Retinal pigment epithelial cell (primary cell): ENCODE measurements at regions not wholly inside any gene's neighbourhood (a gene's known extent, or its start where the extent isn't known, plus 50 kb on each side); places are given as distances from the start of the nearest gene placed in this dataset.

Experiments
- DNase-seq: peaks from one replicate; pipeline ENCODE4 v3.0.0-alpha.2; 2010; ENCODE audit warnings: low read depth
- H3K4me3 ChIP-seq: 2 replicates; pipeline ENCODE4 v1.5.1; 2011; ENCODE audit warnings: mild to moderate bottlenecking, low read length, control low read depth, moderate library complexity
- CTCF ChIP-seq: conservative IDR thresholded peaks from 2 replicates; pipeline ENCODE4 v1.5.1; 2011; ENCODE audit warnings: low read depth, low read length, control low read depth, inconsistent platforms

- DNase-seq: no peak
- TF ChIP-seq CTCF: no peak
- H3K4me3 ChIP-seq: no peak overlapping the region
Measured at GRCh38 chr2:207421671-207422070, 108.1 kb upstream of the CREB1 start.

GRCh38 chr2:207422380-207422779 is 107.4 kb upstream of the CREB1 start:
- no peak overlapping the region for H3K4me3 ChIP-seq
- no peak for TF ChIP-seq CTCF
- no peak for DNase-seq

GRCh38 chr2:207423886-207424285 is 105.9 kb upstream of the CREB1 start:
- no peak for TF ChIP-seq CTCF
- no peak for DNase-seq
- no peak overlapping the region for H3K4me3 ChIP-seq

GRCh38 chr2:207427986-207428385 is 101.8 kb upstream of the CREB1 start:
- DNase-seq: no peak
- no peak overlapping the region for H3K4me3 ChIP-seq
- TF ChIP-seq CTCF: no peak

- DNase-seq: no peak
- no peak overlapping the region for H3K4me3 ChIP-seq
- TF ChIP-seq CTCF: no peak
Measured at GRCh38 chr2:207428573-207428972, 101.2 kb upstream of the CREB1 start.

GRCh38 chr2:207432453-207432852 is 97.3 kb upstream of the CREB1 start:
- no peak for TF ChIP-seq CTCF
- H3K4me3 ChIP-seq: no peak overlapping the region
- no peak for DNase-seq

GRCh38 chr2:207434306-207434705 is 95.5 kb upstream of the CREB1 start:
- TF ChIP-seq CTCF: no peak
- no peak for DNase-seq
- H3K4me3 ChIP-seq: no peak overlapping the region
